HEK293T (cell line): ENCODE measurements at regions not wholly inside any gene's neighbourhood (a gene's known extent, or its start where the extent isn't known, plus 50 kb on each side); places are given as distances from the start of the nearest gene placed in this dataset.

ENCODE experiments used
- FOXK2 ChIP-seq: fragments of 450-650 bp; IDR thresholded peaks from 2 replicates; pipeline ENCODE4 v1.6.1; 2016; ENCODE audit warnings: mild to moderate bottlenecking
- L3MBTL2 ChIP-seq: fragments of 450-650 bp; conservative IDR thresholded peaks from 2 replicates; pipeline ENCODE4 v1.6.1; 2016; ENCODE audit warnings: mild to moderate bottlenecking
- SP1 ChIP-seq: fragments of 450-650 bp; IDR thresholded peaks from 2 replicates; pipeline ENCODE4 v1.6.1; 2017
- ZNF384 ChIP-seq: fragments of 450-650 bp; IDR thresholded peaks from 2 replicates; pipeline ENCODE4 v1.6.1; 2016

GRCh38 chrX:6599230-6599860 lies 64.4 kb upstream of the VCX3A start:
- TF ChIP-seq FOXK2 (no peak), SP1 (no peak), ZNF384 (no peak), L3MBTL2 (no peak)
